AG20443 (cell line): ENCODE measurements at regions not wholly inside any gene's neighbourhood (a gene's known extent, or its start where the extent isn't known, plus 50 kb on each side); places are given as distances from the start of the nearest gene placed in this dataset.

ENCODE experiments used
- DNase-seq: peaks from one replicate; pipeline ENCODE4 v3.0.0; 2012; ENCODE audit warnings: low spot score, mixed read lengths

- peak; percentile 58 for DNase-seq
These were observed 59.2 kb upstream of the IL12A start for GRCh38 chr3:159929171-159930141.

GRCh38 chr3:159934216-159934615 lies 54.4 kb upstream of the IL12A start:
- no peak for DNase-seq

GRCh38 chr3:159936541-159936940 lies 52.1 kb upstream of the IL12A start:
- DNase-seq, result no peak

DNA sequence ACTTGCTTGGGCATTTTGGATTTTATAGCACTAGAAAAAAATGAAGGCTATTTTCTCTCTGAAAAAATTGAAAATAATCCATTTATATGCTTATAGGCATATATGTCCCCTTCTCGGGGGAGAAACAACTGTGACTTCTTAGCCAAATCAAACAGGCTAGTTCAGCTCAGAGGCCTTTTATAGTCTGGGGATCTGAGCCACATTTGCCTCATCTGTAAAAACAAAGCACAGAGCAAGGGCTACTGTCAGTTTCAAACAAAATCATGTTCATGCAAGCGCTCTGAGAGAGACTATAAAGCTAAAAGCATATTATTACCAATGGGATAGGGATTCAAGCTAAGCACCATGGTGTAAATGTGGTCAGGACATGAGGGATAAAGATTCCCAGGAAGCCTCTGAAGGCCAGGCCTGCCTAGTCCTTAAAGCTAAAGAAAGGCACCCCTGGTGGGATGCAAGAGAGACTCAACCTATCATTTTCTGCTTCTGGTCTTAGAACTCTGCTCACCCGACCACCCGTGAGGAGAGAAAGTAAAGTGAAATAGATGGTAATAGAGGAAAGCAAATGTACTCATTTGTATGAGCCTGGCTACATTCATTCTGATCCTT lies 51.0 kb upstream of the IL12A start:
- no peak for DNase-seq

GRCh38 chr3:159938714-159939113 lies 49.9 kb upstream of the IL12A start:
- DNase-seq, result no peak
